HepG2 (cell line): ENCODE measurements at regions not wholly inside any gene's neighbourhood (a gene's known extent, or its start where the extent isn't known, plus 50 kb on each side); places are given as distances from the start of the nearest gene placed in this dataset.

Experiments used
- ATAC-seq: fragments of 200-7000 bp; cut with Tn5 transposase; 3 replicates; pipeline ENCODE4 v1.9.1; 2020; ENCODE audit warnings: mild to moderate bottlenecking, moderate library complexity
- BruUV-seq: library from RNA; stranded (reverse); fragments of 400-500 nt; replicated peaks from 2 replicates; lab custom pipeline; 2021; lab: Mats Ljungman, UMichigan
- CTCF ChIA-PET: fragments of 300-600 bp; formaldehyde crosslinking; extraction: SDS; loops from one replicate; lab custom pipeline; 2021; ENCODE audit warnings: low total read pairs, inconsistent platforms, low intra/inter-chr PET ratio; lab: Yijun Ruan, JAX
- POLR2A ChIA-PET: fragments of 350-600 bp; sonication (Branson Sonifier 250); formaldehyde crosslinking; loops from one replicate; lab custom pipeline; 2020; ENCODE audit warnings: antibody characterized with exemption, inconsistent platforms; lab: Yijun Ruan, JAX
- DNase-seq: peaks from one replicate; pipeline ENCODE4 v3.0.0-alpha.2; 2015; ENCODE audit warnings: low spot score
- FAIRE-seq: peaks from 3 replicates; lab custom pipeline; 2011; peaks lifted over from hg19 to GRCh38; lab: Jason Lieb, UNC
- H2AFZ ChIP-seq: one replicate; pipeline ENCODE4 v1.6.1; 2011; ENCODE audit warnings: low read length, inconsistent platforms
- H3K27ac ChIP-seq: fragments of 300-600 bp; 3 replicates; pipeline ENCODE4 v1.8.0; 2011; ENCODE audit warnings: mixed run types, mild to moderate bottlenecking, mixed read lengths, low read length, inconsistent platforms; ENCODE audit not compliant: insufficient read depth; ENCODE audit errors: extremely low read length
- H3K27me3 ChIP-seq, 2 experiments: fragments of 200-600 bp in 1 of 2; 2 replicates in 1 of 2; 3 replicates in 1 of 2; pipeline versions ENCODE4 v1.6.0 to v1.8.0; 2011; ENCODE audit warnings: low read length in 2 of 2, mild to moderate bottlenecking in 2 of 2, moderate library complexity in 2 of 2, inconsistent platforms in 1 of 2; ENCODE audit not compliant: insufficient read depth in 2 of 2, control insufficient read depth in 1 of 2
- H3K36me3 ChIP-seq, 2 experiments: fragments of 200-600 bp in 1 of 2; replicated peaks in 1 of 2; 2 replicates in 1 of 2; 3 replicates in 1 of 2; pipeline versions ENCODE4 v1.5.1 to v1.8.0; 2011; ENCODE audit warnings: low read length in 2 of 2, inconsistent platforms in 1 of 2; ENCODE audit not compliant: insufficient read depth in 2 of 2, control insufficient read depth in 1 of 2
- H3K4me1 ChIP-seq: 2 replicates; pipeline ENCODE4 v1.5.1; 2012; ENCODE audit warnings: low read length, inconsistent platforms; ENCODE audit not compliant: insufficient read depth
- H3K4me2 ChIP-seq: 2 replicates; pipeline ENCODE4 v1.6.0; 2011; ENCODE audit warnings: low read depth, low read length, inconsistent platforms
- H3K4me3 ChIP-seq, 3 experiments: fragments of 200-600 bp in 1 of 3; sonication (generic), shearing (Covaris generic) in 1 of 3; replicated peaks in 1 of 3; 2 replicates each; pipeline ENCODE4 v1.5.1; 2011 to 2016; ENCODE audit warnings: low read length in 3 of 3, inconsistent platforms in 2 of 3, low read depth in 2 of 3, mild to moderate bottlenecking in 2 of 3, control low read depth in 1 of 3, mixed read lengths in 1 of 3; ENCODE audit not compliant: insufficient read depth in 1 of 3
- H3K79me2 ChIP-seq: one replicate; pipeline ENCODE4 v1.6.1; 2011; ENCODE audit warnings: low read length, inconsistent platforms; ENCODE audit not compliant: insufficient read depth
- H3K9ac ChIP-seq: 2 replicates; pipeline ENCODE4 v1.6.0; 2011; ENCODE audit warnings: mild to moderate bottlenecking, low read depth, low read length, inconsistent platforms; ENCODE audit not compliant: insufficient read depth
- H3K9me3 ChIP-seq: 2 replicates; pipeline ENCODE4 v1.5.1; 2012; ENCODE audit warnings: mild to moderate bottlenecking, low read length
- H4K20me1 ChIP-seq: 2 replicates; pipeline ENCODE4 v1.6.0; 2011; ENCODE audit warnings: inconsistent platforms, mild to moderate bottlenecking, low read length, moderate library complexity; ENCODE audit not compliant: insufficient read depth
- BATF2 ChIP-seq: sonication (generic); formaldehyde crosslinking; IDR thresholded peaks from 2 replicates; pipeline ENCODE4 v1.8.0; 2022; ENCODE audit warnings: mild to moderate bottlenecking, missing genetic modification reagents, moderate library complexity
- CREB3 ChIP-seq: sonication (generic); formaldehyde crosslinking; IDR thresholded peaks from 2 replicates; pipeline ENCODE4 v1.5.0; 2020; ENCODE audit warnings: missing genetic modification reagents
- ERF ChIP-seq: IDR thresholded peaks from 2 replicates; pipeline ENCODE4 v1.6.1; 2018; ENCODE audit warnings: missing biosample characterization, missing genetic modification reagents
- MAF1 ChIP-seq: sonication (generic); formaldehyde crosslinking; IDR thresholded peaks from 2 replicates; pipeline ENCODE4 v1.5.0; 2020; ENCODE audit warnings: missing genetic modification reagents, borderline replicate concordance
- MAFF ChIP-seq: IDR thresholded peaks from 2 replicates; pipeline ENCODE4 v1.6.1; 2011; ENCODE audit warnings: low read depth, low read length, improper control_type of control experiment
- NFKB2 ChIP-seq: sonication (generic); formaldehyde crosslinking; IDR thresholded peaks from 2 replicates; pipeline ENCODE4 v1.4.0; 2020; ENCODE audit warnings: missing genetic modification reagents, borderline replicate concordance
- NFYB ChIP-seq: sonication (generic); formaldehyde crosslinking; IDR thresholded peaks from 2 replicates; pipeline ENCODE4 v1.4.0; 2020; ENCODE audit warnings: missing genetic modification reagents
- SKI ChIP-seq: fragments of 450-650 bp; IDR thresholded peaks from one replicate; pipeline ENCODE4 v1.6.1; 2018; ENCODE audit warnings: mild to moderate bottlenecking; ENCODE audit not compliant: partially characterized antibody
- SP4 ChIP-seq: sonication (generic); formaldehyde crosslinking; IDR thresholded peaks from 2 replicates; pipeline ENCODE4 v1.8.1; 2023; ENCODE audit warnings: mild to moderate bottlenecking, missing genetic modification reagents
- YY1 ChIP-seq: IDR thresholded peaks from 2 replicates; pipeline ENCODE4 v1.6.1; 2011; ENCODE audit warnings: low read length, low read depth, moderate library complexity, mild to moderate bottlenecking; ENCODE audit not compliant: insufficient read depth, insufficient replicate concordance
- ZBTB1 ChIP-seq: sonication (generic); formaldehyde crosslinking; IDR thresholded peaks from 2 replicates; pipeline ENCODE4 v1.4.0; 2020; ENCODE audit warnings: missing genetic modification reagents, borderline replicate concordance
- ZBTB46 ChIP-seq: sonication (generic); formaldehyde crosslinking; IDR thresholded peaks from 2 replicates; pipeline ENCODE4 v1.4.0; 2020; ENCODE audit warnings: mild to moderate bottlenecking, missing genetic modification reagents, borderline replicate concordance
- ZNF512B ChIP-seq: sonication (generic); formaldehyde crosslinking; IDR thresholded peaks from 2 replicates; pipeline ENCODE4 v1.5.1; 2020; ENCODE audit warnings: missing genetic modification reagents, mild to moderate bottlenecking, borderline replicate concordance
- ZNF557 ChIP-seq: sonication (generic); formaldehyde crosslinking; IDR thresholded peaks from 2 replicates; pipeline ENCODE4 v1.4.0; 2020; ENCODE audit warnings: missing genetic modification reagents
- ZNF644 ChIP-seq: IDR thresholded peaks from 2 replicates; pipeline ENCODE4 v1.6.1; 2016; ENCODE audit warnings: low read depth
- ZNF788 ChIP-seq: sonication (generic); formaldehyde crosslinking; IDR thresholded peaks from 2 replicates; pipeline ENCODE4 v1.5.0; 2020; ENCODE audit warnings: mild to moderate bottlenecking, missing genetic modification reagents, borderline replicate concordance
- ZSCAN5A ChIP-seq: sonication (generic); formaldehyde crosslinking; IDR thresholded peaks from 2 replicates; pipeline ENCODE4 v1.8.0; 2022; ENCODE audit warnings: mild to moderate bottlenecking, missing genetic modification reagents, borderline replicate concordance
- WGBS: methylation state at CpG from one replicate; pipeline ENCODE4 v1.1.6; 2017; ENCODE audit warnings: low lambda C conversion rate; 5-methylcytosine and 5-hydroxymethylcytosine counted together
- in situ Hi-C: cut with HindIII; loops from 2 replicates; pipeline ENCODE4 v1.10.0; 2017; ENCODE audit warnings: low pct_unique_long_range_greater_than_20kb; ENCODE audit not compliant: extremely low pct_ligation_motif_present
- intact Hi-C: fragments of 100-400 bp; cut with micrococcal nuclease; formaldehyde crosslinking; loops from one replicate; pipeline ENCODE4 v1.10.0; 2022; ENCODE audit not compliant: unreplicated experiment

- no peak for TF ChIP-seq MAF1 (CRISPR knock-in tag)
- TF ChIP-seq SP4 (CRISPR knock-in tag) = no peak
- no peak for TF ChIP-seq ZNF788 (CRISPR knock-in tag)
- no peak for TF ChIP-seq ERF (CRISPR knock-in tag)
- peak; percentile 73 for TF ChIP-seq MAFF
- TF ChIP-seq, all 625 proteins: peak for 3
Observed at GRCh38 chr2:12074845-12075217, 328.4 kb downstream of the LPIN1 start (continued).

- CTCF ChIA-PET = no interaction called here
- in situ Hi-C loops = no loop called here
- TF ChIP-seq ZBTB46 (no peak), SKI (no peak), NFKB2 (CRISPR knock-in tag) (no peak), CREB3 (CRISPR knock-in tag) (no peak), ZBTB1 (CRISPR knock-in tag) (no peak), ZNF557 (CRISPR knock-in tag) (no peak), ZSCAN5A (CRISPR knock-in tag) (no peak), YY1 (no peak), ZNF644 (no peak), ZNF512B (CRISPR knock-in tag) (no peak), BATF2 (CRISPR knock-in tag) (no peak), NFYB (CRISPR knock-in tag) (no peak)
Observed at GRCh38 chr2:12075603-12076002, 329.2 kb downstream of the LPIN1 start.

More at GRCh38 chr2:12075603-12076002, 329.2 kb downstream of the LPIN1 start:
- Histone ChIP-seq H3K4me3 (no peak overlapping the region), H3K36me3 (no peaks in the 10 kb centered on the region), H3K9ac (no peak overlapping the region), H3K27me3 (peaks cover 0 to 13% of the 10 kb centered on the region in 2 experiments; a peak in 2 of 5 replicates), H2AFZ (no peak overlapping the region), H3K27ac (no peak overlapping the region), H3K79me2 (no peaks in the 10 kb centered on the region), H3K4me2 (no peak overlapping the region), H3K9me3 (no peaks in the 10 kb centered on the region), H3K4me1 (no peaks in the 10 kb centered on the region), H4K20me1 (no peaks in the 10 kb centered on the region)
- intact Hi-C loops = no loop called here
- FAIRE-seq = no peak
- POLR2A ChIA-PET = no interaction called here
- WGBS = under 1% methylated on average over 3 of the region's 3 CpGs
- no peak for DNase-seq
- no peak for ATAC-seq
- BruUV-seq = no TSS peak
